ENCODE measurements at regions not wholly inside any gene's neighbourhood (a gene's known extent, or its start where the extent isn't known, plus 50 kb on each side); places are given as distances from the start of the nearest gene placed in this dataset.

DNA sequence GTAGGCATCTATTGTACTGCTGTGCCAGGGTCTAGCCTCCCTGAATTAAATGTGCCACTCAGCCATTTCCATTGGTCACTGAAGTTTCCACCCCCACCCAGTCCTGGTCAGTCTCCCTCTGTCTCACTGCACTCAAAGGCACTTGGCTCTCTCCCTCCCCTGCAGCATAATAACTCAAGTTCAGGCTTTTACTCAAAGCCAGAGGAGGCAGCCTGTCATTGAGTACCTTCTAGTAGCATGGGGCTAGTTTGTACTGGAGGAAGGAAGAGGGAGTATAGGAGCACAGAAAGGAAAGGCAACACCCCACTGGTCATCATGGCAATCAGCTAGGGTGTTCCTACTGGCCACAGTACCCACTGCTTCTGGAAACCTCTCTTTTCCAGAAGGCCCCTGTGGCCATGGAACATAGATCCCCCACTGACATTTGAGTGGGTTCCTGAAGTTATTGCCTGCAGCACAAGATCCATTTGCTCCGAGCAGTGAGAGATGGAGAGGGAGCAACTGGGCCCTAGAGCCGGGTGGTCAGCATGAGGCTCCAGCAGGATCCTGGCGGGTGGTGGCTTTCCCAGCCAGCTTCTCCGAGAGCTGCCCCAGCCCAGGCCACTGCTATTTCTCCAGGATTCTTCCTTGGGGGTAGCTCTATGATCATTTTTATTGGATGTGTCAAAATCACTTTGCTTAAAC is 89.9 kb upstream of the CPEB4 start:
- Mint-ChIP-seq H3K36me3 (ENCODE audit: low read depth) (no peaks in the 10 kb centered on the region), H3K9me3 (no peaks in the 10 kb centered on the region), H3K27ac (no peak overlapping the region), H3K4me3 (no peak overlapping the region), H3K27me3 (ENCODE audit: low read depth, poor library complexity) (peaks cover 6% of the 10 kb centered on the region), H3K4me1 (peaks cover 31% of the 10 kb centered on the region)
- no peak for DNase-seq
- no peak for TF ChIP-seq CTCF (IDR thresholded peaks at IDR 0.05)

DNA sequence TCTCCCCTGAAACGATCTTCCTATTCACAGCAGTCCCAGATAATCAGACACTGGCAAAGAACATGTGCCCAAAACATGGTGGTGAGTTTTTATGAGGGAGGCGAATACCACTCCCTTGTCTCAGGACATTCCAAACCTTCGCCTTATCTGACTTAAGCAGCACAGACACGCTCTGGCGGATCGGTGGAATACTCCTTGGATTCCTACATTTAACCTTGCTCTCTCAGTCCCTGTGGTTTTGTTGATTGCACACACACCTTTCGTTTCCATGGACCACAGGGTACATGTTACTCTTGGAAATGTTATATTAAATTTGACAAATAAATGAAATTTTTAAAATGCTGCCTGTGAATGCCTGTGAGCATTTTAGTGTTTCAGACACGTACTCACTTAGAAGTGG is 87.8 kb upstream of the CPEB4 start:
- TF ChIP-seq CTCF (IDR thresholded peaks at IDR 0.05) = no peak
- H3K27me3 Mint-ChIP-seq (ENCODE audit: low read depth, poor library complexity) = peaks cover 4% of the 10 kb centered on the region

GRCh38 chr5:173801006-173801405 is 87.1 kb upstream of the CPEB4 start:
- DNase-seq = no peak
- Mint-ChIP-seq H3K27me3 (ENCODE audit: low read depth, poor library complexity) (peaks cover 4% of the 10 kb centered on the region), H3K9me3 (peaks cover 6% of the 10 kb centered on the region), H3K27ac (no peak overlapping the region), H3K36me3 (ENCODE audit: low read depth) (no peaks in the 10 kb centered on the region), H3K4me3 (no peak overlapping the region), H3K4me1 (peaks cover 15% of the 10 kb centered on the region)
- TF ChIP-seq CTCF (IDR thresholded peaks at IDR 0.05) = no peak

More for the DNA sequence above, 87.8 kb upstream of the CPEB4 start:
- DNase-seq = no peak
- H3K4me3 Mint-ChIP-seq = no peak overlapping the region
- peaks cover 6% of the 10 kb centered on the region for H3K9me3 Mint-ChIP-seq
- peaks cover 17% of the 10 kb centered on the region for H3K4me1 Mint-ChIP-seq
- H3K36me3 Mint-ChIP-seq (ENCODE audit: low read depth) = no peaks in the 10 kb centered on the region
- no peak overlapping the region for H3K27ac Mint-ChIP-seq

- H3K27ac Mint-ChIP-seq = no peak overlapping the region
- TF ChIP-seq CTCF (IDR thresholded peaks at IDR 0.05) = no peak
- no peak for DNase-seq
- peaks cover 15% of the 10 kb centered on the region for H3K4me1 Mint-ChIP-seq
- H3K4me3 Mint-ChIP-seq = no peak overlapping the region
- peaks cover 6% of the 10 kb centered on the region for H3K9me3 Mint-ChIP-seq
- no peaks in the 10 kb centered on the region for H3K36me3 Mint-ChIP-seq (ENCODE audit: low read depth)
- H3K27me3 Mint-ChIP-seq (ENCODE audit: low read depth, poor library complexity) = peaks cover 4% of the 10 kb centered on the region
Observed at GRCh38 chr5:173802670-173803165, 85.4 kb upstream of the CPEB4 start.

- no peaks in the 10 kb centered on the region for H3K4me1 Mint-ChIP-seq
- no peak overlapping the region for H3K4me3 Mint-ChIP-seq
- H3K9me3 Mint-ChIP-seq = peaks cover 6% of the 10 kb centered on the region
- H3K27me3 Mint-ChIP-seq (ENCODE audit: low read depth, poor library complexity) = peaks cover 4% of the 10 kb centered on the region
- no peak for TF ChIP-seq CTCF (IDR thresholded peaks at IDR 0.05)
- H3K36me3 Mint-ChIP-seq (ENCODE audit: low read depth) = no peaks in the 10 kb centered on the region
- no peak for DNase-seq
- no peak overlapping the region for H3K27ac Mint-ChIP-seq
Observed at GRCh38 chr5:173804579-173804978, 83.6 kb upstream of the CPEB4 start.
